ENCODE measurements at regions not wholly inside any gene's neighbourhood (a gene's known extent, or its start where the extent isn't known, plus 50 kb on each side); places are given as distances from the start of the nearest gene placed in this dataset.

GRCh38 chr2:234701841-234702240 is 205.0 kb upstream of the ARL4C start:
- H3K36me3 ChIP-seq (ENCODE audit: control insufficient read depth in 2 of 4, insufficient read depth in 4 of 4, low read length in 3 of 4), result no peaks in the 10 kb centered on the region
- no peak overlapping the region for H3K27ac ChIP-seq (ENCODE audit: low read depth, low read length)
- no peaks in the 10 kb centered on the region for H3K79me1 ChIP-seq (ENCODE audit: low read depth, low read length)
- peaks cover 15 to 20% of the 10 kb centered on the region in 2 experiments for H3K9me3 ChIP-seq (ENCODE audit: insufficient read depth in 2 of 2, low read depth in 1 of 2, low read length in 1 of 2)
- H3K4me1 ChIP-seq (replicated peaks in 1 of 4; ENCODE audit: control insufficient read depth in 3 of 4, insufficient read depth in 4 of 4, low read length in 3 of 4), result no peaks in the 10 kb centered on the region; a peak in 1 of 7 replicates
- no peak overlapping the region for H4K5ac ChIP-seq (ENCODE audit: insufficient read length, low read depth, low read length)
- H2BK12ac ChIP-seq (ENCODE audit: low read depth, low read length), result no peak overlapping the region
- H4K8ac ChIP-seq (ENCODE audit: extremely low read depth, insufficient read depth, low read length), result no peak overlapping the region
- H4K91ac ChIP-seq (replicated peaks; ENCODE audit: insufficient read length, low read length), result no peak overlapping the region
- H2BK120ac ChIP-seq (replicated peaks; ENCODE audit: low read depth, low read length), result no peak overlapping the region
- no peak for FAIRE-seq
- 99% methylated on average over 6 of the region's 9 CpGs; no CpG with 5 or more reads in 1 of the 2 experiments for WGBS, 2 experiments (ENCODE audit: extremely low coverage in 1 of 2, insufficient coverage in 1 of 2, insufficient read length in 1 of 2, insufficient replicate concordance in 2 of 2, low coverage in 1 of 2, low lambda C conversion rate in 2 of 2, missing lambda C conversion rate in 1 of 2)
- no peaks in the 10 kb centered on the region for H3K27me3 ChIP-seq (replicated peaks in 1 of 4; ENCODE audit: control insufficient read depth in 3 of 4, extremely low read depth in 1 of 4, insufficient read depth in 3 of 4, low read length in 3 of 4)
- no peaks in the 10 kb centered on the region for H4K20me1 ChIP-seq (replicated peaks in 1 of 2; ENCODE audit: control insufficient read depth in 1 of 2, insufficient read depth in 2 of 2, low read length in 2 of 2)
- no peak overlapping the region for H3K9ac ChIP-seq (replicated peaks in 1 of 4; ENCODE audit: extremely low read depth in 1 of 4, low read depth in 3 of 4, low read length in 3 of 4)
- H2AFZ ChIP-seq (ENCODE audit: low read length), result no peak overlapping the region
- H2BK20ac ChIP-seq (ENCODE audit: low read length), result 0 out of 2 replicates have a peak overlapping the region, but pooled peaks have one; percentile 80
- no peak overlapping the region for H2BK5ac ChIP-seq (ENCODE audit: low read depth, low read length)
- no peaks in the 10 kb centered on the region for H3K23me2 ChIP-seq (ENCODE audit: low read depth, low read length)
- no peak overlapping the region for H3K14ac ChIP-seq (ENCODE audit: insufficient read length)
- no peaks in the 10 kb centered on the region for H3K79me2 ChIP-seq (ENCODE audit: control insufficient read depth in 1 of 2, insufficient read depth in 2 of 2, low read length in 2 of 2)
- no peak for DNase-seq (ENCODE audit: low read depth in 1 of 2, low spot score in 2 of 2)
- ChIA-PET POLR2A (ENCODE audit: partially characterized antibody) (interaction anchor here (1.3 kb wide), 1 partner anchor 11 kb away, joined by 3 read pairs; no protein-coding TSS in a partner anchor), CTCF (ENCODE audit: partially characterized antibody) (interaction anchor here (0.8 to 1.5 kb wide), 2 partner anchors 14 to 32 kb away, joined by 3 to 9 read pairs; no protein-coding TSS in a partner anchor)
- H3K4ac ChIP-seq (replicated peaks; ENCODE audit: insufficient read length, low read depth, low read length), result no peak overlapping the region
- 0 out of 2 replicates have a peak overlapping the region, but pooled peaks have one; percentile 46 for H2BK15ac ChIP-seq (ENCODE audit: low read length)
- no peak overlapping the region for H3K4me2 ChIP-seq (ENCODE audit: insufficient read depth in 1 of 2, low read depth in 2 of 2, low read length in 2 of 2)
- no peak overlapping the region for H3K18ac ChIP-seq (ENCODE audit: extremely low read depth, low read length)
- H3K4me3 ChIP-seq (ENCODE audit: extremely low read depth in 1 of 4, insufficient read depth in 2 of 4, low read depth in 3 of 4, low read length in 4 of 4), result no peak overlapping the region
- H2AK5ac ChIP-seq (ENCODE audit: low read depth, low read length), result no peak overlapping the region
- no peak overlapping the region for H3K23ac ChIP-seq (ENCODE audit: insufficient read length)
- H3K56ac ChIP-seq (replicated peaks; ENCODE audit: insufficient read length, low read depth, low read length), result no peak overlapping the region
- TF ChIP-seq CTBP2 (IDR thresholded peaks at IDR 0.05; ENCODE audit: borderline replicate concordance, insufficient read depth, insufficient read length, low read length) (no peak), NRF1 (IDR thresholded peaks at IDR 0.05; ENCODE audit: low read depth, low read length) (no peak), CHD2 (IDR thresholded peaks at IDR 0.05; ENCODE audit: low read length) (no peak), SAP30 (IDR thresholded peaks at IDR 0.05; ENCODE audit: insufficient read depth, insufficient replicate concordance, low read length) (no peak), TBP (IDR thresholded peaks at IDR 0.05; ENCODE audit: low read depth, low read length) (no peak), TCF12 (IDR thresholded peaks at IDR 0.05; ENCODE audit: low read depth, low read length) (no peak), YY1 (IDR thresholded peaks at IDR 0.05; ENCODE audit: low read depth, low read length) (no peak), ASH2L (IDR thresholded peaks at IDR 0.05; ENCODE audit: low read length) (no peak), MAX (IDR thresholded peaks at IDR 0.05) (no peak), CTCF (IDR thresholded peaks at IDR 0.05; ENCODE audit: control extremely low read depth in 1 of 3, insufficient read depth in 1 of 3, low read depth in 1 of 3, low read length in 3 of 3) (no peak), SP2 (IDR thresholded peaks at IDR 0.05; ENCODE audit: low read length) (no peak), SRF (IDR thresholded peaks at IDR 0.05; ENCODE audit: low read depth, low read length) (no peak)
